K562 (cell line): ENCODE measurements at regions not wholly inside any gene's neighbourhood (a gene's known extent, or its start where the extent isn't known, plus 50 kb on each side); places are given as distances from the start of the nearest gene placed in this dataset.

Source experiments
- ATAC-seq: fragments of 200-7000 bp; cut with Tn5 transposase; 3 replicates; pipeline ENCODE4 v1.9.1; 2020; ENCODE audit warnings: moderate library complexity
- BruUV-seq: library from RNA; stranded (reverse); fragments of 400-500 nt; replicated peaks from 2 replicates; lab custom pipeline; 2021; lab: Mats Ljungman, UMichigan
- CTCF ChIA-PET: fragments of 300-600 bp; formaldehyde crosslinking; extraction: SDS; loops from one replicate; lab custom pipeline; 2021; ENCODE audit warnings: low intra/inter-chr PET ratio; lab: Yijun Ruan, JAX
- POLR2A ChIA-PET: fragments of 300-600, 350-650 bp; sonication (Branson Sonifier 250); formaldehyde crosslinking; extraction: SDS; loops from one replicate; lab custom pipeline; 2021; ENCODE audit warnings: antibody characterized with exemption, inconsistent platforms; lab: Yijun Ruan, JAX
- DNase-seq, 4 experiments: peaks; one replicate each; pipeline versions ENCODE4 v3.0.0 to v3.0.0-alpha.2; 2011 to 2018; ENCODE audit warnings: low spot score in 3 of 4, mixed read lengths in 3 of 4; ENCODE audit errors: extremely low read depth in 1 of 4
- FAIRE-seq: peaks from 2 replicates; lab custom pipeline; 2011; peaks lifted over from hg19 to GRCh38; lab: Jason Lieb, UNC
- H2AFZ ChIP-seq: 2 replicates; pipeline ENCODE4 v1.6.0; 2011; ENCODE audit warnings: low read depth, low read length, control low read depth, inconsistent platforms
- H3K27ac ChIP-seq: fragments of 200-600 bp; 3 replicates; pipeline ENCODE4 v1.8.0; 2011; ENCODE audit warnings: low read depth, mild to moderate bottlenecking, control low read depth, inconsistent platforms, low read length, moderate library complexity, mixed read lengths; ENCODE audit errors: extremely low read depth
- H3K27me3 ChIP-seq, 2 experiments: fragments of 300-600 bp in 1 of 2; 2 replicates in 1 of 2; 3 replicates in 1 of 2; pipeline versions ENCODE4 v1.6.0 to v1.8.0; 2011; ENCODE audit warnings: inconsistent platforms in 2 of 2, low read length in 2 of 2, mild to moderate bottlenecking in 1 of 2, mixed read lengths in 1 of 2, moderate library complexity in 1 of 2; ENCODE audit not compliant: control insufficient read depth in 2 of 2, insufficient read depth in 2 of 2
- H3K36me3 ChIP-seq: fragments of 300-600 bp; 3 replicates; pipeline ENCODE4 v1.8.0; 2011; ENCODE audit warnings: mild to moderate bottlenecking, low read length, inconsistent platforms; ENCODE audit not compliant: control insufficient read depth, insufficient read depth
- H3K4me1 ChIP-seq, 2 experiments: fragments of 200-600 bp in 1 of 2; replicated peaks in 1 of 2; 2 replicates in 1 of 2; 3 replicates in 1 of 2; pipeline versions ENCODE4 v1.5.1 to v1.8.0; 2011; ENCODE audit warnings: inconsistent platforms in 2 of 2, low read length in 2 of 2, mild to moderate bottlenecking in 1 of 2, mixed read lengths in 1 of 2, moderate library complexity in 1 of 2; ENCODE audit not compliant: control insufficient read depth in 2 of 2, insufficient read depth in 2 of 2
- H3K4me2 ChIP-seq: 2 replicates; pipeline ENCODE4 v1.6.1; 2011; ENCODE audit warnings: low read length, control low read depth, inconsistent platforms, mixed read lengths; ENCODE audit not compliant: insufficient read depth
- H3K4me3 ChIP-seq: fragments of 200-600 bp; sonication (generic), shearing (Covaris generic); 2 replicates; pipeline ENCODE4 v1.5.1; 2016; ENCODE audit warnings: control low read depth, inconsistent platforms
- H3K79me2 ChIP-seq: fragments of 200-600 bp; 3 replicates; pipeline ENCODE4 v1.8.0; 2011; ENCODE audit warnings: low read length, inconsistent platforms; ENCODE audit not compliant: control insufficient read depth, insufficient read depth
- H3K9ac ChIP-seq, 2 experiments: 2 replicates each; pipeline versions ENCODE4 v1.6.0 to v1.6.1; 2011; ENCODE audit warnings: low read depth in 2 of 2, low read length in 2 of 2, control low read depth in 1 of 2, inconsistent platforms in 1 of 2, mild to moderate bottlenecking in 1 of 2, mixed read lengths in 1 of 2; ENCODE audit not compliant: insufficient read depth in 1 of 2
- H3K9me1 ChIP-seq: one replicate; pipeline ENCODE4 v1.6.0; 2011; ENCODE audit warnings: inconsistent platforms, mild to moderate bottlenecking, low read length, moderate library complexity; ENCODE audit not compliant: control insufficient read depth, insufficient read depth
- H3K9me3 ChIP-seq: replicated peaks from 2 replicates; pipeline ENCODE4 v1.5.1; 2011; ENCODE audit warnings: low read depth, low read length, inconsistent platforms; ENCODE audit not compliant: control insufficient read depth, insufficient read depth
- H4K20me1 ChIP-seq: replicated peaks from 2 replicates; pipeline ENCODE4 v1.6.1; 2011; ENCODE audit warnings: low read length, inconsistent platforms, mixed read lengths; ENCODE audit not compliant: control insufficient read depth, insufficient read depth
- BDP1 ChIP-seq: IDR thresholded peaks from 3 replicates; pipeline ENCODE4 v1.6.1; 2011; ENCODE audit not compliant: insufficient read length, insufficient read depth
- CCAR2 ChIP-seq: fragments of 200-400 bp; formaldehyde crosslinking; IDR thresholded peaks from 2 replicates; pipeline ENCODE4 v1.6.1; 2017; ENCODE audit warnings: mild to moderate bottlenecking, low read depth, low read length
- CREBBP ChIP-seq: IDR thresholded peaks from one replicate; pipeline ENCODE4 v1.6.1; 2012; ENCODE audit warnings: low read depth, mild to moderate bottlenecking, control low read depth, inconsistent platforms, low read length
- CTBP1 ChIP-seq: fragments of 450-650 bp; IDR thresholded peaks from 2 replicates; pipeline ENCODE4 v1.6.1; 2016; ENCODE audit warnings: borderline replicate concordance
- EHMT2 ChIP-seq: fragments of 450-650 bp; IDR thresholded peaks from 2 replicates; pipeline ENCODE4 v1.6.1; 2018; ENCODE audit warnings: antibody characterized with exemption
- GATA2 ChIP-seq: sonication (generic); formaldehyde crosslinking; IDR thresholded peaks from 2 replicates; pipeline ENCODE4 v1.4.0; 2020; ENCODE audit warnings: mild to moderate bottlenecking, missing genetic modification reagents
- MAFF ChIP-seq: IDR thresholded peaks from 2 replicates; pipeline ENCODE4 v1.6.1; 2012; ENCODE audit warnings: low read length, improper control_type of control experiment
- SLC30A9 ChIP-seq: fragments of 250-450 bp; sonication (Bioruptor Pico); IDR thresholded peaks from 2 replicates; pipeline ENCODE4 v1.8.0; 2022; ENCODE audit warnings: mild to moderate bottlenecking, moderate library complexity
- STAG1 ChIP-seq: sonication (generic); formaldehyde crosslinking; IDR thresholded peaks from 2 replicates; pipeline ENCODE4 v1.5.0; 2020; ENCODE audit warnings: missing genetic modification reagents, borderline replicate concordance
- TCF3 ChIP-seq: sonication (generic); formaldehyde crosslinking; IDR thresholded peaks from 2 replicates; pipeline ENCODE4 v1.4.0; 2020; ENCODE audit warnings: mild to moderate bottlenecking, missing genetic modification reagents
- TGIF2 ChIP-seq: sonication (generic); formaldehyde crosslinking; IDR thresholded peaks from 2 replicates; pipeline ENCODE4 v1.8.1; 2022; ENCODE audit warnings: mild to moderate bottlenecking, missing genetic modification reagents, moderate library complexity
- ZNF224 ChIP-seq: sonication (generic); formaldehyde crosslinking; IDR thresholded peaks from 2 replicates; pipeline ENCODE4 v1.8.0; 2022; ENCODE audit warnings: mild to moderate bottlenecking, missing genetic modification reagents
- ZNF24 ChIP-seq: fragments of 450-650 bp; IDR thresholded peaks from 2 replicates; pipeline ENCODE4 v1.6.1; 2016
- ZNF830 ChIP-seq: fragments of 250-450 bp; sonication (Bioruptor Pico); IDR thresholded peaks from 2 replicates; pipeline ENCODE4 v1.5.0; 2021; ENCODE audit warnings: mild to moderate bottlenecking
- WGBS: fragments of 100-300 bp; shearing (Covaris generic); methylation state at CpG from one replicate; pipeline ENCODE4 v1.1.6; 2016; ENCODE audit warnings: low coverage, mixed read lengths; ENCODE audit not compliant: insufficient coverage; ENCODE audit errors: missing lambda C conversion rate; 5-methylcytosine and 5-hydroxymethylcytosine counted together
- in situ Hi-C: fragments of 300-500 bp; cut with MboI; formaldehyde crosslinking; loops from 4 replicates; pipeline ENCODE4 v1.15.0; 2018; ENCODE audit warnings: inconsistent platforms, mixed read lengths
- intact Hi-C: fragments of 100-400 bp; cut with micrococcal nuclease; formaldehyde crosslinking; loops from 2 replicates; pipeline ENCODE4 v1.14.2; 2022
- TF ChIP-seq, protein P1 (sequence below): fragments of 250-450 bp; sonication (Bioruptor Pico); IDR thresholded peaks from 2 replicates; pipeline ENCODE4 v1.4.0; 2020; ENCODE audit warnings: mild to moderate bottlenecking, moderate library complexity, borderline replicate concordance
- TF ChIP-seq, protein P2 (sequence below): fragments of 450-650 bp; IDR thresholded peaks from 2 replicates; pipeline ENCODE4 v1.6.1; 2016; ENCODE audit warnings: borderline replicate concordance
- TF ChIP-seq, protein P3 (sequence below): sonication (generic); formaldehyde crosslinking; IDR thresholded peaks from 2 replicates; pipeline ENCODE4 v1.8.0; 2022; ENCODE audit warnings: mild to moderate bottlenecking, missing genetic modification reagents
- TF ChIP-seq, protein P4 (sequence below), 3 experiments: IDR thresholded peaks in 2 of 3; conservative IDR thresholded peaks in 1 of 3; 2 replicates each; pipeline ENCODE4 v1.5.1; 2011 to 2012; ENCODE audit warnings: low read length in 3 of 3, mild to moderate bottlenecking in 3 of 3, control low read depth in 2 of 3, improper control_type of control experiment in 1 of 3, inconsistent platforms in 1 of 3, low read depth in 1 of 3, mixed read lengths in 1 of 3, moderate library complexity in 1 of 3; ENCODE audit not compliant: insufficient read depth in 2 of 3

DNA sequence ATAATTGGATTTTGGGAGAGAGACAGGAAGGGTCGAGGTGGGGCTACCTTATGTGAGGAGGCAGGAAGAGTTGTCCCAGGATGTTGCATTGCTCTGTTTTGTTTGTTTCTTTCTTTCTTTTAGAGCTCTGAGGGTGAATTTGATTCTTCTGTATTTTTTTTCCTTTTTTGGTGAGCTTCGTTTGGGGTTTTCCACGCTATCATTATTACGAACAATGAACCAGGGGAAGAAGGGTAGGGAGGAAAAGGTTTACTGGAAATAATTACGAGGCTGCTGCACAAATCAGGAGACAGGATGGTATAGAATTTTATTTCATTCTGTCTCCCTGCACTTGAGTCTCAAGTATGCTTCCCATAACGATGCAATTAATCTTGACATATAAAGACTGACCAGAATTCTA, 51.4 kb upstream of the ZNF516 start (continued):
- TF ChIP-seq, protein P1, sequence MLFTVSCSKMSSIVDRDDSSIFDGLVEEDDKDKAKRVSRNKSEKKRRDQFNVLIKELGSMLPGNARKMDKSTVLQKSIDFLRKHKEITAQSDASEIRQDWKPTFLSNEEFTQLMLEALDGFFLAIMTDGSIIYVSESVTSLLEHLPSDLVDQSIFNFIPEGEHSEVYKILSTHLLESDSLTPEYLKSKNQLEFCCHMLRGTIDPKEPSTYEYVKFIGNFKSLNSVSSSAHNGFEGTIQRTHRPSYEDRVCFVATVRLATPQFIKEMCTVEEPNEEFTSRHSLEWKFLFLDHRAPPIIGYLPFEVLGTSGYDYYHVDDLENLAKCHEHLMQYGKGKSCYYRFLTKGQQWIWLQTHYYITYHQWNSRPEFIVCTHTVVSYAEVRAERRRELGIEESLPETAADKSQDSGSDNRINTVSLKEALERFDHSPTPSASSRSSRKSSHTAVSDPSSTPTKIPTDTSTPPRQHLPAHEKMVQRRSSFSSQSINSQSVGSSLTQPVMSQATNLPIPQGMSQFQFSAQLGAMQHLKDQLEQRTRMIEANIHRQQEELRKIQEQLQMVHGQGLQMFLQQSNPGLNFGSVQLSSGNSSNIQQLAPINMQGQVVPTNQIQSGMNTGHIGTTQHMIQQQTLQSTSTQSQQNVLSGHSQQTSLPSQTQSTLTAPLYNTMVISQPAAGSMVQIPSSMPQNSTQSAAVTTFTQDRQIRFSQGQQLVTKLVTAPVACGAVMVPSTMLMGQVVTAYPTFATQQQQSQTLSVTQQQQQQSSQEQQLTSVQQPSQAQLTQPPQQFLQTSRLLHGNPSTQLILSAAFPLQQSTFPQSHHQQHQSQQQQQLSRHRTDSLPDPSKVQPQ, result no peak
- TF ChIP-seq MAFF, result no peak
- TF ChIP-seq SLC30A9, result no peak
- TF ChIP-seq CTBP1, result no peak
- no peak for TF ChIP-seq TCF3
- no peak for TF ChIP-seq CREBBP

DNA sequence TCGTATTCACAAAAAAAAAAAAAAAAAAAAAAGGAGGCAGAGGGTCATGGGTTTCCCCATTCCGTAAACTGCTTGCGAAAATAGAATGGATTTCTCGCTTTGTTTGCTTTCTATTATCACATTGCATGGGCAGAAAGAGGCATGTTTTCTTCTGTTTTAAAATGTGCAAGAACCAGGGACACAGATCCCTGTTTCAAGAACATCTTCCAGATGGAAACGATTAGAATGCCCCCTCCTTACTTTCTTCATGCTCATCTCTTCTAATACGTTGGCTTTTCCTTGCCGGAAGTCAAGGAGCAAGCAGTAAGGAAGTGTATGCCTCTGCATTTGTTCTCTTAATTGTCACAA, 51.0 kb upstream of the ZNF516 start:
- no peak overlapping the region for H3K9ac ChIP-seq
- no TSS peak for BruUV-seq
- H3K9me1 ChIP-seq, result no peaks in the 10 kb centered on the region
- no peaks in the 10 kb centered on the region for H4K20me1 ChIP-seq
- H3K9me3 ChIP-seq, result no peaks in the 10 kb centered on the region
- DNase-seq (no peak), ATAC-seq (no peak), FAIRE-seq (no peak)
- H3K4me1 ChIP-seq, result no peaks in the 10 kb centered on the region
- CTCF ChIA-PET, result no interaction called here
- no peak overlapping the region for H3K27ac ChIP-seq
- intact Hi-C loops, result no loop called here
- peaks cover 6 to 21% of the 10 kb centered on the region in 2 experiments; a peak in 4 of 5 replicates for H3K27me3 ChIP-seq
- no peaks in the 10 kb centered on the region for H3K36me3 ChIP-seq
- 0% methylated on average over 3 of the region's 7 CpGs for WGBS
- H3K4me3 ChIP-seq, result no peak overlapping the region
- H3K4me2 ChIP-seq, result no peak overlapping the region
- in situ Hi-C loops, result no loop called here
- POLR2A ChIA-PET, result no interaction called here
- H2AFZ ChIP-seq, result no peak overlapping the region
- H3K79me2 ChIP-seq, result no peaks in the 10 kb centered on the region
- TF ChIP-seq ZNF224 (CRISPR knock-in tag) (no peak), GATA2 (CRISPR knock-in tag) (no peak), ZNF24 (no peak), BDP1 (no peak), EHMT2 (no peak), STAG1 (CRISPR knock-in tag) (no peak), TGIF2 (CRISPR knock-in tag) (no peak), CCAR2 (no peak), ZNF830 (CRISPR knock-in tag) (no peak)
- TF ChIP-seq, protein P2, sequence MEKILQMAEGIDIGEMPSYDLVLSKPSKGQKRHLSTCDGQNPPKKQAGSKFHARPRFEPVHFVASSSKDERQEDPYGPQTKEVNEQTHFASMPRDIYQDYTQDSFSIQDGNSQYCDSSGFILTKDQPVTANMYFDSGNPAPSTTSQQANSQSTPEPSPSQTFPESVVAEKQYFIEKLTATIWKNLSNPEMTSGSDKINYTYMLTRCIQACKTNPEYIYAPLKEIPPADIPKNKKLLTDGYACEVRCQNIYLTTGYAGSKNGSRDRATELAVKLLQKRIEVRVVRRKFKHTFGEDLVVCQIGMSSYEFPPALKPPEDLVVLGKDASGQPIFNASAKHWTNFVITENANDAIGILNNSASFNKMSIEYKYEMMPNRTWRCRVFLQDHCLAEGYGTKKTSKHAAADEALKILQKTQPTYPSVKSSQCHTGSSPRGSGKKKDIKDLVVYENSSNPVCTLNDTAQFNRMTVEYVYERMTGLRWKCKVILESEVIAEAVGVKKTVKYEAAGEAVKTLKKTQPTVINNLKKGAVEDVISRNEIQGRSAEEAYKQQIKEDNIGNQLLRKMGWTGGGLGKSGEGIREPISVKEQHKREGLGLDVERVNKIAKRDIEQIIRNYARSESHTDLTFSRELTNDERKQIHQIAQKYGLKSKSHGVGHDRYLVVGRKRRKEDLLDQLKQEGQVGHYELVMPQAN, result no peak
- TF ChIP-seq, protein P3, sequence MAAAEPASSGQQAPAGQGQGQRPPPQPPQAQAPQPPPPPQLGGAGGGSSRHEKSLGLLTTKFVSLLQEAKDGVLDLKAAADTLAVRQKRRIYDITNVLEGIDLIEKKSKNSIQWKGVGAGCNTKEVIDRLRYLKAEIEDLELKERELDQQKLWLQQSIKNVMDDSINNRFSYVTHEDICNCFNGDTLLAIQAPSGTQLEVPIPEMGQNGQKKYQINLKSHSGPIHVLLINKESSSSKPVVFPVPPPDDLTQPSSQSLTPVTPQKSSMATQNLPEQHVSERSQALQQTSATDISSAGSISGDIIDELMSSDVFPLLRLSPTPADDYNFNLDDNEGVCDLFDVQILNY, result no peak
- TF ChIP-seq, protein P4, sequence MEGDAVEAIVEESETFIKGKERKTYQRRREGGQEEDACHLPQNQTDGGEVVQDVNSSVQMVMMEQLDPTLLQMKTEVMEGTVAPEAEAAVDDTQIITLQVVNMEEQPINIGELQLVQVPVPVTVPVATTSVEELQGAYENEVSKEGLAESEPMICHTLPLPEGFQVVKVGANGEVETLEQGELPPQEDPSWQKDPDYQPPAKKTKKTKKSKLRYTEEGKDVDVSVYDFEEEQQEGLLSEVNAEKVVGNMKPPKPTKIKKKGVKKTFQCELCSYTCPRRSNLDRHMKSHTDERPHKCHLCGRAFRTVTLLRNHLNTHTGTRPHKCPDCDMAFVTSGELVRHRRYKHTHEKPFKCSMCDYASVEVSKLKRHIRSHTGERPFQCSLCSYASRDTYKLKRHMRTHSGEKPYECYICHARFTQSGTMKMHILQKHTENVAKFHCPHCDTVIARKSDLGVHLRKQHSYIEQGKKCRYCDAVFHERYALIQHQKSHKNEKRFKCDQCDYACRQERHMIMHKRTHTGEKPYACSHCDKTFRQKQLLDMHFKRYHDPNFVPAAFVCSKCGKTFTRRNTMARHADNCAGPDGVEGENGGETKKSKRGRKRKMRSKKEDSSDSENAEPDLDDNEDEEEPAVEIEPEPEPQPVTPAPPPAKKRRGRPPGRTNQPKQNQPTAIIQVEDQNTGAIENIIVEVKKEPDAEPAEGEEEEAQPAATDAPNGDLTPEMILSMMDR (IDR thresholded peaks at IDR 0.05 in 2 of 3, conservative IDR thresholded peaks at IDR 0.05 in 1 of 3; ENCODE audit: insufficient read depth in 2 of 3, low read depth in 1 of 3, low read length in 3 of 3), result no peak
